Right forelimb (tissue), 1 donor: ENCODE measurements at regions not wholly inside any gene's neighbourhood (a gene's known extent, or its start where the extent isn't known, plus 50 kb on each side); places are given as distances from the start of the nearest gene placed in this dataset.

ENCODE experiments used
- DNase-seq: peaks from one replicate; pipeline ENCODE4 v3.0.0-alpha.2; 2018

GRCh38 chr10:36191009-36191408 lies 548.9 kb upstream of the FZD8 start:
- DNase-seq, result no peak

- no peak for DNase-seq
Observed at GRCh38 chr10:36188461-36188860, 546.4 kb upstream of the FZD8 start.

GRCh38 chr10:36188080-36188453 lies 546.0 kb upstream of the FZD8 start:
- DNase-seq, result no peak

DNA sequence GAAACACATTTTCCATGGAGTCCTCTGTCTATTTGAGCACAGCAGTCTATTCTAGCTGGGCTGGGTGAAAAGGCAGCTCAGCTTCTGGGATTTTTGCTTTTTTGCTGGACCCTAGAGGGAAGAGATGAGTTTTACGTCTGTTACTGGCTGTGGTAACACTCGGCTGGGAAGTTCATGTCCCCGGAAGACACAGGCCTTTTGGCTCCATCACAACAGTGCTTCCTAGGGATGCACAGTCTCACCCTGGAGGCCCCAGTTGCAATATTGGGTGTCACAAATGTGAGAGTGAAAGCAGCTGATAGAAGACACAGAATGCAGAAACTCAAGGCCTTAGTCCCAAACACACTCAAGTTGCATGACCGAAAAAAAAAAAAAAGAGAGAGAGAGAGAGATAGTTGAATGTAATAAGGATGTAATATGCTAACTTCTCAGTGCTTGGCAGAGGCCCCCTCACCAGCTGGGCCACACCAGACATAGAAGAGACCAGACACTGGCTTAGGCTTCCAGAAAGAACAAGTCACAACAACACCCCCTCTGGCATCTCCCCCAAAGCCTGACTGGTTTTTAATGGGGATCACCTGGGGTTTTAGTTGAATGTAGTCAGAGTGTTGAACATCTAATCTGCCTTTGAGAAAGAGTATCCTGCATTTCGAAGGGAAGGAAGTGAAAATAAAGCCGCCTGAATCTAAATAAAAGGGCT lies 545.4 kb upstream of the FZD8 start:
- DNase-seq, result peak; percentile 75

- peak; percentile 55 for DNase-seq
Observed at GRCh38 chr10:36185097-36185496, 543.0 kb upstream of the FZD8 start.

DNA sequence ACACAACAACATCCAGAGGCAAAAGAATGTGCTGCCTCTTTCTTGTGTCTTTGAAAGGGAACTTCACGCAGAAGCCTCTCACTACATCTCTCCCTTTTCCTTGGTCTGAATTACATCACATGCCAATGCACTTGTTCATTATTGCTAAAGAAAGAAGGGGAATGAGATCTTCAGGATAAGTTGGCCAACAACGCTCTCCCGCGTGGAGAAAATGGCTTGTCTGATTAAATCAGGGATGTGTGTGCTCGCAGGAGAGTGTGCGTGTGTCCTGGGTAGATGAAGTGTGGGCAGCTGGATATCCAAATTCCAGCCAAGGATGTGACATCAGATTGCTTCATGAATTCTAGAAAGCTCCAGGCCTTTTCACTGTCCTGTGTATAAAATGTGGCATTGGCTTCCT lies 541.6 kb upstream of the FZD8 start:
- no peak for DNase-seq

DNA sequence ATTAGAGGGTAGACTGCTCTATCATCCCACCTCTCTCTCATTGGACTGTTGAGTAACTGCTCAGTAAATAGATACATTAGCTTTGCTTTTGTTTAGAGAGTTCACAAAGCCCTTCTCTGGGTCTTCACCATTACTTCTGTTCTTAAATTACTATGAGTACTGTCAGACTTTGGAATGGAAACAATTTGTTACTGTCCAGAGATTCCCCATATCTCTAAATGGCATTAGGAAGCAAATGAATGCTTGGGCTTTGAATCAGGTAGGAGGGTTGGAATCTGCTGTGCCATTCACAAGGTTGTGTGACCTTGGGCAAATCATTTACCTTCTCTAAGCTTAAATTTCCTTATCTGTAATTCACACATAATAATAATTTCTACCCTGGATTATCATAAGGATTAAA lies 541.0 kb upstream of the FZD8 start:
- no peak for DNase-seq

DNA sequence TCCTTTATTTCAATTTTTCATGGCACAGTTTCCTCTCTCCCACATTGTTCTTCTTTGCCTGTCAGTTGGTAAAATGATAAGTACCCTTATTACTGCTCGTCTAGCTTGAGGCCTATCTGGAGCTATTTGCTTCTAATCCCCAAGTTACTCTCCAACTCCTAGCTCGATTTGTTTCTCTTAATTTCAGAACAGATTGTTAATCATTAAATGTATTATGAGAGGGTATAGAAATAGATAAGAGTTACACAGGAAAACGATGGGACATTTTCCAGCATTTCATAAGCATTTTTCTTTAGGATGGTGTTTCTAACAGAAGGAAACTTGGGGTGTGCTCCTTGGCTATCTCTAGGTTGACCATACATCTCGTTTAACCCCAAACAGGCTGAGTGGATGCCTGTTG lies 540.5 kb upstream of the FZD8 start:
- DNase-seq, result no peak

- no peak for DNase-seq
Observed at GRCh38 chr10:36182179-36182566, 540.1 kb upstream of the FZD8 start.

GRCh38 chr10:36181426-36182178 lies 539.5 kb upstream of the FZD8 start:
- DNase-seq, result no peak

DNA sequence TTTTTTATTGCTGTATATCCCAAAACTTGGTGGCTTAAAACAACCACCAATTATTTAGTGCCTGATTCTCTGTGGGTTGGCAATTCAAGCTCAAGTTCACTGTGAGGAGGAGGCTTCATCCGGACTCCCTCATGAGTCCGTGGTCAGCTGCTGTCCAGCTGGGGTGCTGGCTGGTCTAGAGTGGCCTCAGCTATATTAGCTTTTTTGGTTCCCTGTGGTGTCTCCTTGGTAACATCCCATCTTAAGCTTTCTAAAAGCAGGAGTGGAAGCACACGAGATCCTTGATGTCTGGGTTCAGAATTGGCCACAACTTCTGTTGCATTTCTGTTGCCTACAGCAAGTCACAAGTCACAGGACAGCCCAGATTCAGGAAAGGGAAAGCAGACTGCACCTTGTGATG lies 536.5 kb upstream of the FZD8 start:
- DNase-seq, result no peak

DNA sequence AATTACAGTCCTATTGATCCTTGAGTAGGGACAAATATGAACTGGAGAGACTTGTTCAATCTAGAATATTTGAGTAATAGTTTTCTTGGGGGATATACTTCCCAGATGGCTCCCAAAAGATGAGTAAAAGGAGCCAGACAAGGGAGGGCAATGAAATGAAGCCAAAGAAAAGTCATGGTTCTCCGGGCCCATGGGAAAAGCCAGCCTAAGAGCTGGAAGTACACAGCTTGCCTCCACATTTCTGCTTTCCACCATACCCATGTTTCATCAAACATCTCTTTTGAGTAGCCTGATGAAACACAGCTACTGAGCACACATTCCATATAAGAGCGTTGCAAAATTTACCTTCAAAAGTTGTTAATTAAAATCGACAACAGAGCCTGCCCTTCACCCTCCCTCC lies 535.0 kb upstream of the FZD8 start:
- no peak for DNase-seq

GRCh38 chr10:36175954-36176353 lies 533.9 kb upstream of the FZD8 start:
- no peak for DNase-seq

- DNase-seq, result no peak
Observed at GRCh38 chr10:36173364-36173763, 531.3 kb upstream of the FZD8 start.

DNA sequence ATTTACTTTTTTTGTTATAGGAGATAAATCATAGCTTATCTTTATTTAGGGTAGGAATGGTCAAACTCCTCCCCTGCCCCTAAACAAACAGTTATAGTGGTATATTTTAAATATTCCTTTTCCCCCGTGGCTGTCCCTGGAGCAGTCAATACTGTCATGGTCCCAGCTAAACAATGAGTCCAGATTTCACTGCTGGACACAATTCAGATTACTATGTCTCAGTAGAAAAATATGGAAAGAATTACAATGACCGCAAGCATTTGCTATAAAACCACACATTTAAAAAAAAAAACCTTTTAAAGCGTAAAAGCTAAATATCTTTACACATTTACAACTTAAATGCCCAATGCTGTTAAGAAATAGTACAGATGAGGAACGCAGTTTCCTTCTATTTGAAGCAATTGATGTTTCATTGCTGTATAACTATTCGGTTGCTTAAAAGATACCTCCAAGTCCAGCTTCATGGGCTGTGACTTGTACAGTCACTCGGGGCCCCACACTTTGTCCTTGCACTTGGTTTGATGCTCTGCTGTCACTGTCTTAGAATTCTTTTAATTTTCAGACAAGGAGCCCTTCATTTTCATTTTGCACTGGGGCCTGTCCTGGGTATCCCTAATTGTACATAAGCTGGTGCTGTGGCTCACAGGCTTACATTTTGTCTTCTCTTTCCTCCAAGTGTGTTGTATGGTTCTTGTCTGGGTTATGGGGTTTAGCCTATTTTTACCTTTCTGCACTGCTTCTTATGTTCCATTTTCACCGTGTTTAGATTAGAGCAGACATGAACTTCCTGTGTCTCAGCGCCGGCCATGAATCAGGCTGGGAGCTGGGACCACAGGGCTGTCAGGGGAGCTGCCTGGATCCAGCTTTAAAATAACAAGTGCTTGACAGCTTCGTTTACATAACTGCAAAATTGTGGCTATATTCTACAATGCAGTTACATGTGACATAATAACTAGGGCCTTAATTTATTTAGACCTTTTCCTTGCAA lies 530.2 kb upstream of the FZD8 start:
- DNase-seq, result peak; percentile 48

GRCh38 chr10:36171556-36171952 lies 529.5 kb upstream of the FZD8 start:
- DNase-seq, result no peak

- DNase-seq, result no peak
Observed at GRCh38 chr10:36170943-36171501, 528.9 kb upstream of the FZD8 start.

GRCh38 chr10:36170142-36170719 lies 528.1 kb upstream of the FZD8 start:
- no peak for DNase-seq

GRCh38 chr10:36168777-36169176 lies 526.7 kb upstream of the FZD8 start:
- DNase-seq, result no peak

GRCh38 chr10:36164556-36165504 lies 522.7 kb upstream of the FZD8 start:
- no peak for DNase-seq

DNA sequence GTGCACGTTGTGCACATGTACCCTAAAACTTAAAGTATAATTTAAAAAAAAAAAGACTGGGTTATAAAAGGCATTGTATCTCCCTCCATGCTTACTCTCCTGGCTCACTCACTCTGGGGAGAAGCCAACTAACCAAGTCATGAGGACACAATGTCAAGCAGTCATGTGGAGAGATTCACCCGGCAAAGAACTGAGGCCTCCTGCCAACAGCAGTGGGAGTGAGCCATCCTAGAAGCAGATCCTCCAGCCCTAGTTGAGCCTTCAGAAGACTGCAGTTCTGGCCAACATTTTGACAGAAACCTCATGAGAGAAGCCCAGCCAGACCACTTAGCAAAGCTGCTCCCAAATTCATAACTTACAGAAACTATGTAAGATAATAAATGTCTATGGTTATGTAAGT lies 521.7 kb upstream of the FZD8 start:
- no peak for DNase-seq

GRCh38 chr10:36157486-36157885 lies 515.4 kb upstream of the FZD8 start:
- DNase-seq, result no peak
